Lower leg skin (tissue), 4 donors: ENCODE measurements at regions not wholly inside any gene's neighbourhood (a gene's known extent, or its start where the extent isn't known, plus 50 kb on each side); places are given as distances from the start of the nearest gene placed in this dataset.

Source experiments
- DNase-seq, 2 donors: peaks; one replicate each; pipeline ENCODE4 v3.0.0-alpha.2; 2019; ENCODE audit warnings: low spot score in 2 of 2
- H3K4me3 ChIP-seq: fragments of 200-600 bp; sonication (generic); 2 replicates; pipeline ENCODE4 v1.5.1; 2017; ENCODE audit warnings: mild to moderate bottlenecking, low read depth; ENCODE audit not compliant: poor library complexity, severe bottlenecking
- CTCF ChIP-seq, 3 donors: fragments of 450-650 bp; IDR thresholded peaks; one replicate each; pipeline ENCODE4 v1.5.1; 2016; ENCODE audit warnings: antibody characterized with exemption in 3 of 3, mild to moderate bottlenecking in 3 of 3, moderate library complexity in 2 of 3
- POLR2A ChIP-seq, 2 donors: fragments of 450-650 bp; IDR thresholded peaks; one replicate each; pipeline ENCODE4 v1.6.1; 2016 to 2017; ENCODE audit warnings: antibody characterized with exemption in 2 of 2, mild to moderate bottlenecking in 1 of 2, moderate library complexity in 1 of 2
- WGBS, 2 donors: methylation state at CpG; one replicate each; pipeline ENCODE4 v1.1.5; 2018; 5-methylcytosine and 5-hydroxymethylcytosine counted together
- intact Hi-C: fragments of 100-400 bp; cut with DNase I; formaldehyde crosslinking; loops from one replicate; pipeline ENCODE4 v1.15.0; 2023; ENCODE audit warnings: low total_unique reads

- TF ChIP-seq POLR2A (IDR thresholded peaks at IDR 0.05): no peak
- no peak for TF ChIP-seq CTCF (IDR thresholded peaks at IDR 0.05)
- 89 to 90% methylated on average over 8 of the region's 8 CpGs for WGBS, 2 donors
- intact Hi-C loops: no loop called here
- H3K4me3 ChIP-seq: no peak overlapping the region
- no peak for DNase-seq
Measured at GRCh38 chr11:29916040-29916439, 100.8 kb downstream of the KCNA4 start.

- no peak overlapping the region for H3K4me3 ChIP-seq
- WGBS, 2 donors: 64 to 67% methylated on average over 2 of the region's 2 CpGs
- no peak for TF ChIP-seq POLR2A (IDR thresholded peaks at IDR 0.05)
- TF ChIP-seq CTCF (IDR thresholded peaks at IDR 0.05): no peak
- intact Hi-C loops: no loop called here
- DNase-seq: no peak
Measured at GRCh38 chr11:29914203-29914930, 102.5 kb downstream of the KCNA4 start.

GRCh38 chr11:29913352-29913751 lies 103.5 kb downstream of the KCNA4 start:
- 70 to 73% methylated on average over 4 of the region's 4 CpGs for WGBS, 2 donors

GRCh38 chr11:29900382-29900781 lies 116.4 kb downstream of the KCNA4 start:
- no peak overlapping the region for H3K4me3 ChIP-seq
- no peak for DNase-seq
- no peak for TF ChIP-seq POLR2A (IDR thresholded peaks at IDR 0.05)
- TF ChIP-seq CTCF (IDR thresholded peaks at IDR 0.05): no peak
- intact Hi-C loops: no loop called here

More at GRCh38 chr11:29913352-29913751, 103.5 kb downstream of the KCNA4 start:
- no peak for TF ChIP-seq POLR2A (IDR thresholded peaks at IDR 0.05)
- TF ChIP-seq CTCF (IDR thresholded peaks at IDR 0.05): no peak
- intact Hi-C loops: no loop called here
- no peak for DNase-seq
- no peak overlapping the region for H3K4me3 ChIP-seq

GRCh38 chr11:29879560-29879959 lies 137.3 kb downstream of the KCNA4 start:
- intact Hi-C loops: no loop called here
- WGBS, 2 donors: 47 to 60% methylated on average over 6 of the region's 6 CpGs
- DNase-seq: no peak

More at GRCh38 chr11:29879560-29879959, 137.3 kb downstream of the KCNA4 start:
- no peak for TF ChIP-seq POLR2A (IDR thresholded peaks at IDR 0.05)
- no peak for TF ChIP-seq CTCF (IDR thresholded peaks at IDR 0.05)
- H3K4me3 ChIP-seq: no peak overlapping the region
